Mesendoderm (in vitro differentiated cells): ENCODE measurements at regions not wholly inside any gene's neighbourhood (a gene's known extent, or its start where the extent isn't known, plus 50 kb on each side); places are given as distances from the start of the nearest gene placed in this dataset.

ENCODE experiments used
- DNase-seq: peaks from one replicate; pipeline ENCODE4 v3.0.0; 2013
- H2AK5ac ChIP-seq: 2 replicates; pipeline ENCODE4 v1.6.1; 2013; ENCODE audit warnings: low read length, inconsistent platforms
- H2BK120ac ChIP-seq: 2 replicates; pipeline ENCODE4 v1.6.1; 2013; ENCODE audit warnings: low read depth, mild to moderate bottlenecking, low read length, moderate library complexity, mixed read lengths
- H2BK15ac ChIP-seq: replicated peaks from 2 replicates; pipeline ENCODE4 v1.6.1; 2013; ENCODE audit warnings: low read depth, mild to moderate bottlenecking, moderate library complexity
- H2BK5ac ChIP-seq: 2 replicates; pipeline ENCODE4 v1.6.1; 2013; ENCODE audit warnings: low read length, inconsistent platforms
- H3K18ac ChIP-seq: 2 replicates; pipeline ENCODE4 v1.6.1; 2013; ENCODE audit warnings: mild to moderate bottlenecking, low read length, mixed read lengths
- H3K23ac ChIP-seq: one replicate; pipeline ENCODE4 v1.6.1; 2013; ENCODE audit warnings: low read length
- H3K27ac ChIP-seq: 2 replicates; pipeline ENCODE4 v1.5.1; 2013; ENCODE audit warnings: low read depth, mild to moderate bottlenecking, inconsistent platforms, low read length, moderate library complexity
- H3K27me3 ChIP-seq: 2 replicates; pipeline ENCODE4 v1.6.1; 2013; ENCODE audit warnings: low read length, control low read depth, mild to moderate bottlenecking, inconsistent platforms; ENCODE audit not compliant: insufficient read depth, poor library complexity
- H3K36me3 ChIP-seq: 2 replicates; pipeline ENCODE4 v1.6.1; 2013; ENCODE audit warnings: low read length, inconsistent platforms; ENCODE audit not compliant: control insufficient read depth, insufficient read depth
- H3K4ac ChIP-seq: one replicate; pipeline ENCODE4 v1.6.1; 2013; ENCODE audit warnings: low read depth, mild to moderate bottlenecking, low read length, moderate library complexity
- H3K4me1 ChIP-seq: 2 replicates; pipeline ENCODE4 v1.6.1; 2013; ENCODE audit warnings: low read depth, low read length, inconsistent platforms; ENCODE audit not compliant: control insufficient read depth
- H3K4me2 ChIP-seq: 2 replicates; pipeline ENCODE4 v1.6.1; 2013; ENCODE audit warnings: low read length
- H3K4me3 ChIP-seq: 2 replicates; pipeline ENCODE4 v1.5.1; 2013; ENCODE audit warnings: mild to moderate bottlenecking, low read length
- H3K56ac ChIP-seq: one replicate; pipeline ENCODE4 v1.6.1; 2013; ENCODE audit warnings: low read length
- H3K79me1 ChIP-seq: 2 replicates; pipeline ENCODE4 v1.6.1; 2013; ENCODE audit warnings: low read length, inconsistent platforms
- H3K79me2 ChIP-seq: 2 replicates; pipeline ENCODE4 v1.6.1; 2013; ENCODE audit warnings: mild to moderate bottlenecking, low read length; ENCODE audit not compliant: control insufficient read depth, insufficient read depth
- H3K9ac ChIP-seq: 2 replicates; pipeline ENCODE4 v1.6.1; 2013; ENCODE audit warnings: low read length, inconsistent platforms
- H4K5ac ChIP-seq: one replicate; pipeline ENCODE4 v1.6.1; 2013; ENCODE audit warnings: low read length
- H4K8ac ChIP-seq: one replicate; pipeline ENCODE4 v1.6.1; 2013; ENCODE audit warnings: low read depth, mild to moderate bottlenecking, control low read depth, low read length, moderate library complexity
- WGBS: extraction: QIAGEN DNeasy Blood & Tissue Kit; methylation state at CpG from one replicate; pipeline ENCODE4 v1.1.7; 2013; ENCODE audit warnings: low lambda C conversion rate, missing lambda C conversion rate; ENCODE audit not compliant: insufficient coverage; ENCODE audit errors: extremely low coverage; 5-methylcytosine and 5-hydroxymethylcytosine counted together

DNA sequence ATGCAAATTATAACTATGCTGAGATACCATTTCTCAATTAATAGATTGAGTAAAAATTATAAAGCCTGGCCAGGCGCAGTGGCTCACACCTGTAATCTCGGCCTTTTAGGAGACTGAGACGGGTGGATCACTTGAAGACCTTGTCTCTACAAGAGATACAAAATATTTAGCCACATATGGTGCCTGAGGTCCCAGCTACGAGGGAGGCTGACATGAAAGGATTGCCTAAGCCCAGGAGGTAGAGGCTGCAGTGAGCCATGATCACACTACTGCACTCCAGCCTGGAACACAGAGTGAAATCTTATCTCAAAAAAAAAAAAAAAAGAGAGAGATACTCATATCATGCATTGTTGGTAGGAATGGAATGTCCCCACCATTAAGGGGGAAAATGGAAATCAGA, 142.4 kb downstream of the RCN1 start:
- no CpG with 5 or more reads among the region's 4 CpGs for WGBS
- H2BK5ac ChIP-seq: no peak overlapping the region
- H3K4ac ChIP-seq: no peak overlapping the region
- H3K27me3 ChIP-seq: no peaks in the 10 kb centered on the region
- H3K4me3 ChIP-seq: no peak overlapping the region
- H2AK5ac ChIP-seq: no peak overlapping the region
- H4K5ac ChIP-seq: no peak overlapping the region
- no peak for DNase-seq
- no peaks in the 10 kb centered on the region for H3K79me2 ChIP-seq
- no peak overlapping the region for H2BK15ac ChIP-seq
- H3K27ac ChIP-seq: no peak overlapping the region
- H3K79me1 ChIP-seq: no peaks in the 10 kb centered on the region
- no peak overlapping the region for H4K8ac ChIP-seq
- no peak overlapping the region for H2BK120ac ChIP-seq
- no peak overlapping the region for H3K4me2 ChIP-seq
- H3K36me3 ChIP-seq: no peaks in the 10 kb centered on the region
- no peak overlapping the region for H3K23ac ChIP-seq
- no peaks in the 10 kb centered on the region for H3K4me1 ChIP-seq
- H3K18ac ChIP-seq: no peak overlapping the region
- no peak overlapping the region for H3K56ac ChIP-seq
- no peak overlapping the region for H3K9ac ChIP-seq

DNA sequence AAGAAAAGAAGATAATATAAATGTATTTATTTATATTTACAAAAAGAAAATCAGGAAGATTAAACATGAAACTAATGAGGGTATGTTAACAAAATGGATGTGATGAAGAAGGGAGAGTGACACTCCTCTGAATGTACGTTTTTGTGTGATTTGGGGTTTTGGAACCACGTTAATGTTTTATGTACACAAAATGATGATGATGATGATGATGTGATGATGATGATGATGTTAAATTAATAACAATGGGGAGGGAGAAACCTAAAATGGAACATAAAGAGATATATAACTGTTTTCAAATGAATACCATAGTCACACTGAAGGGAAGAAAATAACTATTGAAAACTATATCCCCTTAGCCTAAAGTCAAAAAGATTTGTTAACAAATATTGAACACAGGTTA, 143.1 kb downstream of the RCN1 start:
- Histone ChIP-seq H3K4me1 (no peaks in the 10 kb centered on the region), H2BK5ac (no peak overlapping the region), H3K4ac (no peak overlapping the region), H3K4me3 (no peak overlapping the region), H3K36me3 (no peaks in the 10 kb centered on the region), H3K4me2 (no peak overlapping the region), H4K5ac (no peak overlapping the region), H3K18ac (no peak overlapping the region), H3K27ac (no peak overlapping the region), H3K23ac (no peak overlapping the region), H2BK15ac (no peak overlapping the region), H2BK120ac (no peak overlapping the region), H3K56ac (no peak overlapping the region), H3K79me2 (no peaks in the 10 kb centered on the region), H2AK5ac (no peak overlapping the region), H3K79me1 (no peaks in the 10 kb centered on the region), H3K27me3 (no peaks in the 10 kb centered on the region), H3K9ac (no peak overlapping the region), H4K8ac (no peak overlapping the region)
- no CpG with 5 or more reads among the region's 2 CpGs for WGBS
- no peak for DNase-seq

DNA sequence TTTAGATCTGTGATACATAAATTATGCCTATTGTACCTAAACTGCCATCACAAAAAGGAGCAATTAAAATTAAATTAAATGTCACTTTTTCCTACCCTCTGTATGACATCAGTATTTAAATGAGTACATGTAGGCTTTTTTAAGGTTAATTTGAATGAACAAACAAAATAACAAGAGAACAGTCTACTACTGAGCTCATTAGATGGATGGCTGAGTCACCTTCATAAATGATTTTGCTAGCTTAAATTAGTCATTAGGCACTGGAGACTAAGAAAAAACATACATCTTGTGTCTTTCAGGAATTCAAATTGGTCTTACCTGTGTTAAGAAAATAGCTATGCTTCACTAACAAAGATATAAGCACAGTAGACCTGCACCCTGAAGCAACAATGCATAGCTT, 153.6 kb downstream of the RCN1 start:
- Histone ChIP-seq H3K36me3 (no peaks in the 10 kb centered on the region), H3K9ac (no peak overlapping the region), H3K4me1 (no peaks in the 10 kb centered on the region), H4K5ac (no peak overlapping the region), H3K18ac (no peak overlapping the region), H3K79me2 (no peaks in the 10 kb centered on the region), H2BK5ac (no peak overlapping the region), H4K8ac (no peak overlapping the region), H3K79me1 (no peaks in the 10 kb centered on the region), H3K56ac (no peak overlapping the region), H3K23ac (no peak overlapping the region), H3K4me2 (no peak overlapping the region), H3K4me3 (no peak overlapping the region), H2BK15ac (no peak overlapping the region), H3K4ac (no peak overlapping the region), H2AK5ac (no peak overlapping the region), H3K27ac (no peak overlapping the region), H3K27me3 (no peaks in the 10 kb centered on the region), H2BK120ac (no peak overlapping the region)
- no peak for DNase-seq

DNA sequence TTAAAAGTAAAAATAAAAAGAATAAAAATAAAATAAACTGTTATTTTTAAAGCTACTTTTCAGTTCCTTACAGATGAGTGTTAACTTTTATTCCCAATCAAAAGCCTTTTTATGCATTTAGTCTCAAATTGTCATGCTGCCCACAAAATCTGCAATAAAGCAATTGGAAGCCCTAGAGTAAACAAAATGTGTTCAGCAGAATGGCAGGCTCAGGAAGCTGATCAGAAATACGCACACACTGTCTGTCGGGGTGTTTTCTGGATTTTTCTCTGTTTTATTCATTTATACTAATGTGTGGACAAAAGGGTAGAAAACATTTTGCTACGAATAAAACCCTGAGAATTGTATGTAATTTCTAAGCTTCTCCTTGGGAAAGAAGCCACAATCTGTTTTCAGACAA, 162.8 kb downstream of the RCN1 start:
- Histone ChIP-seq H2BK15ac (no peak overlapping the region), H3K9ac (no peak overlapping the region), H3K4ac (no peak overlapping the region), H3K27ac (no peak overlapping the region), H3K18ac (no peak overlapping the region), H3K4me3 (no peak overlapping the region), H3K23ac (no peak overlapping the region), H4K5ac (no peak overlapping the region), H2AK5ac (no peak overlapping the region), H3K4me1 (no peaks in the 10 kb centered on the region), H2BK5ac (no peak overlapping the region), H2BK120ac (no peak overlapping the region), H3K79me1 (no peaks in the 10 kb centered on the region), H3K27me3 (no peaks in the 10 kb centered on the region), H3K36me3 (no peaks in the 10 kb centered on the region), H3K56ac (no peak overlapping the region), H3K4me2 (no peak overlapping the region), H4K8ac (no peak overlapping the region), H3K79me2 (no peaks in the 10 kb centered on the region)
- WGBS: no CpG with 5 or more reads among the region's 3 CpGs
- DNase-seq: no peak

DNA sequence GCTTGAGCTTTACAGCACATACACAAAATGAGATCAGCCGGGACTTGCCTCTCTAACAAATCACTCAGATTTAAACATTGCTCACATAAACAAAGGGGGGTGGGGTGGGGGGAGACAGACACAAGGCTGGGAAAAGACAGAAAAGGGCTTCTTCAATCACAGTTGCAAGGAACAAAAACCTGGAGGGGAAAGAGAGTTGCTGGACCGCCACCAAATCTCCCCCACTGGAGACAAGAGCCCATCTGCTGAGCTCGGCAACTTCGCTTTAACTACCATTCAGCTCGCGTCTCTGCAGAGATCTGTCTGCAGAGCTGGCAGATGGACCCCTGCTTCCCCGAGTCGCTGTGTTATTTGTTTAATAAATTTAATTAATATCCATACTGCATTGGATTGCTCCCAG, 165.0 kb downstream of the RCN1 start:
- Histone ChIP-seq H2BK5ac (no peak overlapping the region), H3K4me2 (no peak overlapping the region), H4K5ac (no peak overlapping the region), H4K8ac (no peak overlapping the region), H3K79me2 (no peaks in the 10 kb centered on the region), H3K36me3 (no peaks in the 10 kb centered on the region), H2AK5ac (no peak overlapping the region), H3K27me3 (no peaks in the 10 kb centered on the region), H3K27ac (no peak overlapping the region), H3K23ac (no peak overlapping the region), H3K4me1 (no peaks in the 10 kb centered on the region), H3K18ac (no peak overlapping the region), H3K79me1 (no peaks in the 10 kb centered on the region), H3K4me3 (no peak overlapping the region), H3K9ac (no peak overlapping the region), H3K56ac (no peak overlapping the region), H2BK15ac (no peak overlapping the region), H3K4ac (no peak overlapping the region), H2BK120ac (no peak overlapping the region)
- no peak for DNase-seq
- WGBS: no CpG with 5 or more reads among the region's 8 CpGs

DNA sequence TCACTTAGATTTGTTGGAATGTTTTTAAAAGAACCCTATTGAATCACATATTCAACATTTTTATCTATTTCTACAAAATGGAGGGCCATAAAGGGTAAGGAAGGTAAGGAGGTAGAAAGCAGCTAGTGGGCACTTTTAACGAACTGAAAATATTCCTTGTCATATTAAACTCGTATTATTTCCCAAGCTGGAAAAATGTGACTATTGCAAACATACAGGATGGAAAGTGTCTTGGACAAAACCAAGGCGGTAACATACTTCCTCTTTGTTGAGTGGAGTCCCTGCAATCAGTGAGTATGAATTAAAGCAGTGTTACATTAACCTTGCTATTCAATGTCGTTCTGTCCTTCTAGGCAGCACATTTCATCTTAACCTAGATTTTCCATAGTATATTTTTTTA, 165.6 kb downstream of the RCN1 start:
- H2AK5ac ChIP-seq: no peak overlapping the region
- H2BK15ac ChIP-seq: no peak overlapping the region
- no peak overlapping the region for H3K4ac ChIP-seq
- H3K4me3 ChIP-seq: no peak overlapping the region
- no peak overlapping the region for H3K56ac ChIP-seq
- no peaks in the 10 kb centered on the region for H3K4me1 ChIP-seq
- H3K9ac ChIP-seq: no peak overlapping the region
- H4K5ac ChIP-seq: no peak overlapping the region
- H3K4me2 ChIP-seq: no peak overlapping the region
- no CpG with 5 or more reads among the region's 4 CpGs for WGBS
- no peaks in the 10 kb centered on the region for H3K79me1 ChIP-seq
- no peak overlapping the region for H3K18ac ChIP-seq
- no peak overlapping the region for H2BK120ac ChIP-seq
- no peak overlapping the region for H3K27ac ChIP-seq
- no peak overlapping the region for H3K23ac ChIP-seq
- no peaks in the 10 kb centered on the region for H3K27me3 ChIP-seq
- H4K8ac ChIP-seq: no peak overlapping the region
- H3K79me2 ChIP-seq: no peaks in the 10 kb centered on the region
- no peak for DNase-seq
- H2BK5ac ChIP-seq: no peak overlapping the region
- H3K36me3 ChIP-seq: no peaks in the 10 kb centered on the region
